GM21447 (cell line): ENCODE measurements at regions not wholly inside any gene's neighbourhood (a gene's known extent, or its start where the extent isn't known, plus 50 kb on each side); places are given as distances from the start of the nearest gene placed in this dataset.
"Not testable (repeated sequence)": the region's sequence is repeated elsewhere in the genome, so short reads cannot be mapped to it uniquely, and the experiment has no call there.

Experiments used
- ATAC-seq: cut with Tn5 transposase; IDR thresholded peaks from one replicate; pipeline ENCODE4 v1.9.1; 2021; ENCODE audit not compliant: unreplicated experiment

GRCh38 chr3:161599697-161600096, 103.1 kb downstream of the OTOL1 start:
- no peak for ATAC-seq

GRCh38 chr3:161600173-161600572, 103.6 kb downstream of the OTOL1 start:
- no peak for ATAC-seq

GRCh38 chr3:161602475-161602874, 105.9 kb downstream of the OTOL1 start:
- no peak for ATAC-seq

GRCh38 chr3:161602918-161603317, 106.3 kb downstream of the OTOL1 start:
- no peak for ATAC-seq

DNA sequence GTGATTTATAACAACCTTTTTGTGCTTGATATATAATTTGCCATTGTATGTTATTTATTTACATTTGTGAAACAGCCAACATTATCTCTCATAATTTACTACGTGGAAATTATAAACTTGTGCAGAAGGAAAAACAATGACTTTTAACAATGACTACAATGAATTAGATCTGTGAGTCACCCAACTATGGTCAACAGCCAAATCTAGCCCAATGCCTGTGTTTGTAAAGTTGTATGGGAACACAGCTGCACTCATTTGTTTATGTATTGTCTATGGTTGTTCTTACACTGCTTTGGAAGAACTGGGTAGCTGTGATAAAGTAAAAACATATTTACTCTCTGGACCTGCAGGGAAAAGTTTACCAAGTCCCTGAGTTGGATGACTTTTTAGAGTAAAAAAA, 110.4 kb downstream of the OTOL1 start:
- ATAC-seq = no peak

DNA sequence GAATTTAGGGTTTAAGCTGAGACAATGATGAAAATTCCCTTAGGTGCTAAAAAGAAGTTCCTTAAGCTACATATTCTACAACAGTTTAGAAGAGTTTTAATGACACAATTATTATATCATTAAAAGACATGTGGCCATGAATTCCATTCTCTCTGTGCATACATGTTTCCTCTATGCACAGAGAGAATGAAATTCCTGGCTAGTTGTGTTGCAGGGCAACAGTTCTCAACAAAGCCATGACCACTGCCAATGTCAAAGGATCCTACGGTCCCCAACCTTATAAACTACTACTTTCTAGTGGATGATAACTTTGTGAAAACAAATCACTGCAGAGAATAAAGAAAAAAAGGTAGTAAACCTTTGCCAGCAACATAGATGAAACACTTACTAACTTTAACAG, 122.7 kb downstream of the OTOL1 start:
- no peak for ATAC-seq

- ATAC-seq = no peak
These were observed 134.2 kb downstream of the OTOL1 start for GRCh38 chr3:161630794-161631193.

GRCh38 chr3:161631536-161631935, 134.9 kb downstream of the OTOL1 start:
- ATAC-seq = no peak

DNA sequence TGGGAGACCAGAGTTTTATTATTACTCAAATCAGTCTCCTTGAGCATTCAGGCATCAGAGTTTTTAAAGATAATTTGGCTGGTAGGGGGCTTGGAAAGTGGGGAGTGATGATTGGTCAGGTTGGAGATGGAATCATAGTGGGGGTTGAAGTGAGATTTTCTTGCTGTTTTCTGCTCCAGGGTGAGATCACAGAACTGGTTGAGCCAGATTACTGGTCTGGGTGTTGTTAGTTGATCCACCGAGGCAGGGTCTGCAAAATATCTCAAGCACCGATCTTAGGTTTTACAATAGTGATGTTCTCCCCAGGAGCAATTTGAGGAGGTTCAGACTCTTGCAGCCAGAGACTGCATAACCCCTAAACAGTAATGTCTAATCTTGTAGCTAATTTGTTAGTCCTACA, 141.0 kb downstream of the OTOL1 start:
- no peak for ATAC-seq

DNA sequence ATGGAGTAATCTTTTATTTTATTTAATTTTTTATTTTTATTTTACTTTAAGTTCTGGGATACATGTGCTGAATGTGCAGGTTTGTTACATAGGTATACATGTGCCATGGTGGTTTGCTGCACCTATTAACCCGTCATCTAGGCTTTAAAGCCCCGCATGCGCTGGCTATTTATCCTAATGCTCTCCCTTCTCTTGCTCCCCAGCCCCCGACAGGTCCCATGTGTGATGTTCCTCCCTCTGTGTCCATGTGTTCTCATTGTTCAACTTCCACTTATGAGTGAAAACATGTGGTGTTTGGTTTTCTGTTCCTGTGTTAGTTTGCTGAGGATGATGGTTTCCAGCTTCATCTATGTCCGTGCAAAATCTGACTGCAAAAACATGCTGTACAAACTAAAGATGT, 142.5 kb downstream of the OTOL1 start:
- not testable (repeated sequence) for ATAC-seq

- no peak for ATAC-seq
These were observed 143.6 kb downstream of the OTOL1 start for GRCh38 chr3:161640181-161640580.

DNA sequence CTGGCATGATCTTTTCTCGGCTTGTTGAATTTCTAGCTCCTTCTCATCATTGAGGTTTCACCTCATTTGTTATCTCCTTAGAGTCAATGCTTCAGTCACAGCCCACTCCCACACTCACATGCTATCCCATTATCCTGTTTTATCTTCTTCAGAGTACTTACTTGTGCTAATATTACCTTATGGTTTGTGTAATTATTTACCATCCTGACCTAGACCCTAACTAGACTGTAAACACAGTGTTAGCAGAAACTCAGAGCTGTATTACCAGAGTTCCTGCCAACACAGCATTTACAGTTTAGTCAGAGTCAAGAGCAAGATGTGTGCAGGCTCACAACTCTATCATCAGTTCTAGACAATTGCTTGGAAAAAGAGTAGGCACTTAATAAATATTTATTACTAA, 144.7 kb downstream of the OTOL1 start:
- no peak for ATAC-seq

GRCh38 chr3:161644891-161645635, 148.5 kb downstream of the OTOL1 start:
- ATAC-seq = no peak

- ATAC-seq = no peak
These were observed 151.4 kb downstream of the OTOL1 start for GRCh38 chr3:161647936-161648470.

DNA sequence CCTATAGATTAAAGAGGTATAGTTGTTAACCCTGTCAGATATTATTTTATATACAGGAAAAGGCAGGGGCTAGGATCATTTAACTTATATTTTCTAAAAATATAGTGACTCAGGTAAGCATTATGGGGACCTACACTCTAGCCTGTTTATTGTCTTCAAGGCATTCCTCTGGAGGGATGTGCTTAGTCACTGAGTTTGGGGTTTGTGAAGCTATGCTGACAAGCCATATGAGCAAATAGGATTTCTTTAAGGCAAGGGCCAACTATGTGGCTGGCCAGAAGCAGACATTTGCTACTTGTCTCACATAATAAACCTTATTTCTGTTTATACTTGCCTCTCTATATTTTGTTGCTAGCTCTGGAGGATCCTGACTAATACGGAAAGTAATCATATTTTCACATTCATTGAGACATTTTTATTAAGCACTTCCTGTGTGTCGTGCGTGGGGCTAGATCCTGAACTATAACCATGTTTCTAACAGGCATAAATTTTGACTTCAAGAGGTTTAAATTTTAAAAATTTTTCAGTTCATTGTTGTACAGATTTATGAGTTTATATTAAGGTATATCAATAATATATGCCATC, 153.4 kb downstream of the OTOL1 start:
- ATAC-seq = no peak

DNA sequence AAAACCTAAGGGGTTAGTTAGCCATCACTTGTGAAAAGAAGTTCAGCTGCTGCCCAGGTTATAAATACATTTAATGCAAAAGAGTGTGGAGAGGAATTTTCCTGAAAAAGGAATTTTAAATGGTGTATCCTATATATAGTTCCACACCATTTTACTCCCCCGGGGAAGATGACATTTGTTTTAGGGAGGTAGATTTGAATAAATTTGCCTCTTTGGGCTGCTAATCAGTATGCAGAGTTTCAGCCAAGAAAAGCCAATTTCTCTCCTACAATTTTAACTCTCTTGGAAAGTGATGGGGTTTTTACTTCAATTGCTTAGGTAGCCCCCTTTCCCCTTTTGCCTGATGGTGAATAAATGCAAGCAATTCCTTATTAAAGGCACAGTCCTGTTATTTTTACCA, 161.2 kb downstream of the OTOL1 start:
- no peak for ATAC-seq

DNA sequence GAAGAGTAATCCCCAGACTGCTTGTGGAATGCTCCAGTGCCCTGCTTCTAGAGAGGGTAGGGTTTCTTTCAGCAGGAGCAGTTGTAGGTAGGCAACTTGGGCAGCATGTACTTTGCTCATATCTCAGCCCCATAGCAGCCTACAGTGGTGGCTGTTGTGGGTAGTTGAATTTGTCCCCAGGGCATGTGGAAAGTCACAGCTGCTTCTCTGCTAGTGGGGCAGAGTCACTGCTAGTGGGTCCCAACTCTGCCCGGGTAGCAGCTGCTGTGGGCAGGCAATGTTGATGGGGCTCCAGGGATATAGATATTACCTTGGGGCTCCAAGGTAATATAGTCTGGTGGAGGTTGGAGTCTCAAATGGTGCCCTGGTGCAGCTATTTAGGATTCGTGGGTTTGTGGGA, 174.5 kb downstream of the OTOL1 start:
- no peak for ATAC-seq

GRCh38 chr3:161672478-161672877, 175.9 kb downstream of the OTOL1 start:
- no peak for ATAC-seq

GRCh38 chr3:161673866-161674265, 177.3 kb downstream of the OTOL1 start:
- ATAC-seq = no peak

DNA sequence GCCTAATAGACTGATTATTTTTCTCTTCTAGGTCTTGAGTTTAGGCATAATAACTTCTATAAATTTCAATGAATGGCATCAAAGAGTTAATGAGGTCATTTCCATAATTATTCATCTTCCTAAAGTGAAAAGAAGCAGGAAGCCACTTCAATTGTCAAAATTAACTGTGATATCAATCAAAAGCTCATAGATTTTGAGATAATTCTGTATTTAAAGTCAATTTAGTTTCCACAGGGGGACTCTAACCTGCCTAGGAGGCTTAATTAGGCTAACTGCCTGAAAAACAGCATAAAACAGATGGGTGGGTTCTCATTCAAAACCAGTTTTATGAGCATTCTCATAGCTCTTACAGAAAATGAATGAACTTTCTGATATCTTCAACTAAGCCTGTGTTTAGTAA, 177.8 kb downstream of the OTOL1 start:
- no peak for ATAC-seq

GRCh38 chr3:161681831-161682230, 185.2 kb downstream of the OTOL1 start:
- not testable (repeated sequence) for ATAC-seq

- ATAC-seq = no peak
These were observed 186.1 kb downstream of the OTOL1 start for GRCh38 chr3:161682715-161683114.
